ENCODE measurements at regions not wholly inside any gene's neighbourhood (a gene's known extent, or its start where the extent isn't known, plus 50 kb on each side); places are given as distances from the start of the nearest gene placed in this dataset.

- TF ChIP-seq, protein P1, sequence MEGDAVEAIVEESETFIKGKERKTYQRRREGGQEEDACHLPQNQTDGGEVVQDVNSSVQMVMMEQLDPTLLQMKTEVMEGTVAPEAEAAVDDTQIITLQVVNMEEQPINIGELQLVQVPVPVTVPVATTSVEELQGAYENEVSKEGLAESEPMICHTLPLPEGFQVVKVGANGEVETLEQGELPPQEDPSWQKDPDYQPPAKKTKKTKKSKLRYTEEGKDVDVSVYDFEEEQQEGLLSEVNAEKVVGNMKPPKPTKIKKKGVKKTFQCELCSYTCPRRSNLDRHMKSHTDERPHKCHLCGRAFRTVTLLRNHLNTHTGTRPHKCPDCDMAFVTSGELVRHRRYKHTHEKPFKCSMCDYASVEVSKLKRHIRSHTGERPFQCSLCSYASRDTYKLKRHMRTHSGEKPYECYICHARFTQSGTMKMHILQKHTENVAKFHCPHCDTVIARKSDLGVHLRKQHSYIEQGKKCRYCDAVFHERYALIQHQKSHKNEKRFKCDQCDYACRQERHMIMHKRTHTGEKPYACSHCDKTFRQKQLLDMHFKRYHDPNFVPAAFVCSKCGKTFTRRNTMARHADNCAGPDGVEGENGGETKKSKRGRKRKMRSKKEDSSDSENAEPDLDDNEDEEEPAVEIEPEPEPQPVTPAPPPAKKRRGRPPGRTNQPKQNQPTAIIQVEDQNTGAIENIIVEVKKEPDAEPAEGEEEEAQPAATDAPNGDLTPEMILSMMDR (conservative IDR thresholded peaks at IDR 0.05; ENCODE audit: low read depth), result no peak
- DNase-seq (ENCODE audit: low spot score), result no peak
- POLR2A ChIA-PET (ENCODE audit: low non-redundant PET), result no interaction called here
Measured at GRCh38 chr12:127419111-127419510, 847.9 kb upstream of the TMEM132C start.

DNA sequence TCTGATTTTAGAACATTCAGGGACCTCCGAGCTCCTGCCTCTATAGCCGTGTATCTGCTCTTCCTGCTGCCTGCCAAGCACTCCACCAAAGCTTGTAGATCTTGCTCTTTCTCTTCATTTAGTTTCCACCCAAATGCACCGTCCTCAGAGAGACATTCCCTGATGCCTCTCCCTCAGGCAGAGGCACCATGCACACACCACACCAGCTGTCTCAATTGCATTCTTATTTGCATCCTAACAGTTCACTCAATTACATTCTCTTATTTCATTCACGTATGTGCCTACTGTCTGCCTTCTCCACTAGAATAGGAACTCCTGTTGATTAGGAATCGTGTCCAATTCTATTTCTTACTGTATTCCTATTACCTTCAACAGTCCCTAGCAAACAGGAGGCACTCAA is 845.4 kb upstream of the TMEM132C start:
- TF ChIP-seq, protein P1 (conservative IDR thresholded peaks at IDR 0.05; ENCODE audit: low read depth), result no peak
- CTCF ChIA-PET, result no interaction called here
- no peak for DNase-seq (ENCODE audit: low spot score)
- H3K27ac ChIP-seq, result no peak overlapping the region
- POLR2A ChIA-PET (ENCODE audit: low non-redundant PET), result no interaction called here

More at GRCh38 chr12:127419111-127419510, 847.9 kb upstream of the TMEM132C start:
- no peak overlapping the region for H3K27ac ChIP-seq
- CTCF ChIA-PET, result no interaction called here

DNA sequence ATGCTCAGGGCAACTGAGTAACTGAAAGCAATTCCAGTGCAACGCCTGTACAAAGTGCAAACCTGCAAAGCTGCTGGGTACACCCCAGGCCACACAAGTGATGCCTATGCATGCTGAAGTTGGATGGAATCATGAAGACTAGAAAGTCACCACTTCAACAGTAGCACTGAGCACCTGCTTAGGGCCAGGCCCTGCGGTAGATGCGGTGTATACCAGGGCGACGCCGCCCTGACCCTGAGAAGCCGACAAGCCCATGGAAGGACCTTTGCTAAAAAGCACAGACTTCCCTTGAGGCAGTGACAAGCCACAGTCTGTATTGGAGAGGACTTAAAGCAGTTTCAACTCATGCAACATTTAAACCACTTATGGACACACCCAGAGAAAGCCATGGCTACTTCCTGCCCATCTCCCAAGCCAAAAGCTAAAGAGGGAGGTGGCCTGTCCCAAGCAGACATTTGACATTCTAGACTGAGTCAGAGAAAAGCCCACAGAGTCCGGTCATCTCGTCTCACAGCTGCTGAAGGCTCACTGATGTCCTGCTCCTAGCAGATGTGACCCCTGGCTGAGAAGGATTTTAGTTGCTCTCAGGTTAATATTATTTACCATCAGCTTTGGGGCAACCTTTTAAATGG is 843.9 kb upstream of the TMEM132C start:
- CTCF ChIA-PET, result interaction anchor here (0.6 kb wide), 1 partner anchor 16 kb away, joined by 3 read pairs; no protein-coding TSS in a partner anchor
- TF ChIP-seq, protein P1 (conservative IDR thresholded peaks at IDR 0.05; ENCODE audit: low read depth), result no peak

GRCh38 chr12:127425474-127425873 is 841.5 kb upstream of the TMEM132C start:
- H3K27ac ChIP-seq, result no peak overlapping the region
- TF ChIP-seq, protein P1 (conservative IDR thresholded peaks at IDR 0.05; ENCODE audit: low read depth), result no peak
- ChIA-PET POLR2A (ENCODE audit: low non-redundant PET) (no interaction called here), CTCF (interaction anchor here (0.6 kb wide), 1 partner anchor 113 kb away, joined by 6 read pairs; no protein-coding TSS in a partner anchor)
- no peak for DNase-seq (ENCODE audit: low spot score)

More for the DNA sequence above, 843.9 kb upstream of the TMEM132C start:
- POLR2A ChIA-PET (ENCODE audit: low non-redundant PET), result no interaction called here
- no peak for DNase-seq (ENCODE audit: low spot score)
- no peak overlapping the region for H3K27ac ChIP-seq

GRCh38 chr12:127428420-127428819 is 838.5 kb upstream of the TMEM132C start:
- DNase-seq (ENCODE audit: low spot score), result no peak
- ChIA-PET POLR2A (ENCODE audit: low non-redundant PET) (no interaction called here), CTCF (no interaction called here)
- TF ChIP-seq, protein P1 (conservative IDR thresholded peaks at IDR 0.05; ENCODE audit: low read depth), result no peak
- no peak overlapping the region for H3K27ac ChIP-seq

GRCh38 chr12:127429551-127430285 is 837.3 kb upstream of the TMEM132C start:
- TF ChIP-seq, protein P1 (conservative IDR thresholded peaks at IDR 0.05; ENCODE audit: low read depth), result no peak
- H3K27ac ChIP-seq, result no peak overlapping the region
- POLR2A ChIA-PET (ENCODE audit: low non-redundant PET), result no interaction called here
- DNase-seq (ENCODE audit: low spot score), result no peak
- CTCF ChIA-PET, result no interaction called here

Data from RWPE1 (cell line).